GM06990 (cell line): ENCODE measurements at regions not wholly inside any gene's neighbourhood (a gene's known extent, or its start where the extent isn't known, plus 50 kb on each side); places are given as distances from the start of the nearest gene placed in this dataset.

Experiments used
- DNase-seq: peaks from one replicate; pipeline ENCODE4 v3.0.0-alpha.2; 2011; ENCODE audit not compliant: insufficient read length; ENCODE audit errors: extremely low read depth
- H3K27me3 ChIP-seq: replicated peaks from 2 replicates; pipeline ENCODE4 v1.6.0; 2011; ENCODE audit warnings: low read length; ENCODE audit not compliant: control insufficient read depth, insufficient read depth
- H3K36me3 ChIP-seq: 2 replicates; pipeline ENCODE4 v1.5.1; 2011; ENCODE audit warnings: low read length; ENCODE audit not compliant: control insufficient read depth, insufficient read depth
- H3K4me3 ChIP-seq: replicated peaks from 2 replicates; pipeline ENCODE4 v1.5.1; 2011; ENCODE audit warnings: low read depth, mild to moderate bottlenecking, control low read depth, low read length
- TF ChIP-seq, protein P1 (sequence below): IDR thresholded peaks from 2 replicates; pipeline ENCODE4 v1.5.1; 2011; ENCODE audit warnings: low read length, control low read depth, mild to moderate bottlenecking, inconsistent platforms; ENCODE audit not compliant: insufficient read depth, poor library complexity, severe bottlenecking

DNA sequence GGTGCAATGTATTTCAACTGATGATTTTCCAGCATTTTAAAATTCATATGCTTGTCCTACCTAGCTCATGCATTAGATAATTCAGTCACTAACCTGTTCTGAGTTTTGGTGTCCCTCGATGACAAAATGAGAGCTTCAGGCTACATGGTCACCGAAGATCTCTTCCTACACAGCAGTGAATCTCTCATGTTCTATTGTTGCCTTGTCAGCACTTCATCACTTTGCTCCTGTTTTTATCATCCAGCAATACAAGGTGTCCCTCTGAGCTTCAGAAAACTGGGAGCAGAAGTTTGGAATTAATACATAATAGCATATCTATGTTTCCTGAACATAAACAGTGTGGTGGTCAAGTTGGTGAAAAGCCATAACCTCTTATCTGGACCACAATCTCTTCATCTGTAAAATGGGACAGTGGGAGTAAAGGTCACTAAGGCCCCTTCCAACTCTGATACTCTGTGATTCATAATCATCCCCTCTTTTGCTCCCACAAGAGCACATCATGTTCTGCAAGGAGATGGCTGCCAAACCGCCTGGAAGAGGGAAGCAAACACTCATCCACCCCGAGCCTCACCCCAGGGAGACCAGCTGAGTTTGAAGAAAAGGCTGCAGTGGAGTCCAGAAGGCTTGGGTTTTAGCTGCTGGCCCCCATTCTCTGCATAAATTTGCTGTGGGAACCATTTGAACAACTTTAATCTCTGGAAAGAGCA, 137.9 kb upstream of the F3 start:
- no peak for DNase-seq
- Histone ChIP-seq H3K27me3 (no peaks in the 10 kb centered on the region; the same call in 1 of the 2 replicates), H3K36me3 (no peaks in the 10 kb centered on the region), H3K4me3 (no peak overlapping the region)
- TF ChIP-seq, protein P1, sequence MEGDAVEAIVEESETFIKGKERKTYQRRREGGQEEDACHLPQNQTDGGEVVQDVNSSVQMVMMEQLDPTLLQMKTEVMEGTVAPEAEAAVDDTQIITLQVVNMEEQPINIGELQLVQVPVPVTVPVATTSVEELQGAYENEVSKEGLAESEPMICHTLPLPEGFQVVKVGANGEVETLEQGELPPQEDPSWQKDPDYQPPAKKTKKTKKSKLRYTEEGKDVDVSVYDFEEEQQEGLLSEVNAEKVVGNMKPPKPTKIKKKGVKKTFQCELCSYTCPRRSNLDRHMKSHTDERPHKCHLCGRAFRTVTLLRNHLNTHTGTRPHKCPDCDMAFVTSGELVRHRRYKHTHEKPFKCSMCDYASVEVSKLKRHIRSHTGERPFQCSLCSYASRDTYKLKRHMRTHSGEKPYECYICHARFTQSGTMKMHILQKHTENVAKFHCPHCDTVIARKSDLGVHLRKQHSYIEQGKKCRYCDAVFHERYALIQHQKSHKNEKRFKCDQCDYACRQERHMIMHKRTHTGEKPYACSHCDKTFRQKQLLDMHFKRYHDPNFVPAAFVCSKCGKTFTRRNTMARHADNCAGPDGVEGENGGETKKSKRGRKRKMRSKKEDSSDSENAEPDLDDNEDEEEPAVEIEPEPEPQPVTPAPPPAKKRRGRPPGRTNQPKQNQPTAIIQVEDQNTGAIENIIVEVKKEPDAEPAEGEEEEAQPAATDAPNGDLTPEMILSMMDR: no peak

DNA sequence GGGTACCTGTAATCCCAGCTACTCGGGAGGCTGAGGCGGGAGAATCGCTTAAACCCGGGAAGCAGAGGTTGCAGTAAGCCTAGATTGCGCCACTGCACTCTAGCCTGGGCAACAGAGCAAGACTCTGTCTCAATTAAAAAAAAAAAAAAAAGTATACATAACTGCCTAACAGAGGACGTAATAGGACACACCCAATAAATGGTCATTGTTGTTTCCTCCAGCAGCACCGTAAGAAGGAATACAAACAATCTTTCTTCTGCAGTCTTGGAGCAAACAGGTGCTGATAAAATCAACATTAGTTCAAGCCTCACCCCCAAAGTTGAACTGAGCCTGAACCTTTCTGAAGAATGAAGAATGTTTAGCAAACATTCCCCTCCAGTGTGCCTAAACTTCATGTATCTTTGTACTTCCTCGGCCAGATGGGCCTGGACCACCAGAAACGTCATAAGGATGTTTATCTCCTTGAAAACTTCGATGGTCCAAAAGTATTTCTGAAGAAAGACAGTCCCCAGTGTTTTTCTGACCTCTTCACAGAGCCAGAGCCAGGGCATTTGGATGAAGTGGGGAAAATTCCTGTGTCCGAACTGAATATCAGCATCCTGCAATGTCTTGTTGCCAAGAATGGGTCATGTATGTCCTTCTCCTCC, 136.8 kb upstream of the F3 start:
- TF ChIP-seq, protein P1: no peak
- DNase-seq: no peak
- no peaks in the 10 kb centered on the region for H3K36me3 ChIP-seq

DNA sequence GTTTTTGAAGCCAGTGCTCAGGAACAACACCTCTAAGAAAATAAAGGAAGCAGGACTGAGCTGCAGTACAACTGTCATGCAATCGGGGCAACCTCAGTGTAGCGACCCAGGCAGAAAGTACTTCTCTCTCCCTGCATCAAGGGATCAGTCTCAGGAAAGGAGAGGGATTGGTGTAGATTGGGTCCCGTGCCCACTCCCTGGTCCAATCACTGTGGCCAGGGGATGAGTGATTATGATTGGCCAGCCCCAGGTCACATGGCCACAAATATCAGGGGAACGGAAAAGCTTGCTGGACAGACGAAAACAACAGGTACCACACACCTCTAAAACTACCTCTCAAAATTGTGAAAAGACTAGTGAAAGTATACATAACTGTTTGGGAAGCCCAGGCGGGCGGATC, 136.2 kb upstream of the F3 start:
- DNase-seq: no peak
- H3K4me3 ChIP-seq: no peak overlapping the region
- TF ChIP-seq, protein P1: no peak
- no peaks in the 10 kb centered on the region; the same call in 1 of the 2 replicates for H3K27me3 ChIP-seq
- no peaks in the 10 kb centered on the region for H3K36me3 ChIP-seq

More for the DNA sequence above, 136.8 kb upstream of the F3 start:
- no peak overlapping the region for H3K4me3 ChIP-seq
- no peaks in the 10 kb centered on the region; the same call in 1 of the 2 replicates for H3K27me3 ChIP-seq

DNA sequence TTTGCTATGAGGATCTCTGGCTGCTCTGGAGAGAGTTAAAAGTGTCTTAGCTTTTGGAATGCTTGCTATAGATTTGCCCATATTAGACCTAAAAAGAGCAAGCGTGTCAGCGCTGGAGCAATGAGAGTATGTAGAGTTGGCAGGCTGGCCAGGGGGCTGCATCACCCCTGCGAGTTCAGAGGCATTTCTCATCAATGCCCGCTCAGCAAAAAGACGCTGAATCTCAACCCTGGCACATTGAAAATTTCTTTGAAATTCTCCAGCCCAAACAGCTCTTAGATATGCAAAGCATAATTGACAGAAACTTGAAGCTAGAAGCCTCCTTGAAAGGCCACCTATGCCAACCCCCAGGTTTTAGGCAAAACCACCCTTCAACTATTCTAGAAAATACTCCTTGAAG, 135.5 kb upstream of the F3 start:
- TF ChIP-seq, protein P1: no peak
- no peaks in the 10 kb centered on the region; the same call in 1 of the 2 replicates for H3K27me3 ChIP-seq
- no peak for DNase-seq
- no peak overlapping the region for H3K4me3 ChIP-seq
- no peaks in the 10 kb centered on the region for H3K36me3 ChIP-seq

DNA sequence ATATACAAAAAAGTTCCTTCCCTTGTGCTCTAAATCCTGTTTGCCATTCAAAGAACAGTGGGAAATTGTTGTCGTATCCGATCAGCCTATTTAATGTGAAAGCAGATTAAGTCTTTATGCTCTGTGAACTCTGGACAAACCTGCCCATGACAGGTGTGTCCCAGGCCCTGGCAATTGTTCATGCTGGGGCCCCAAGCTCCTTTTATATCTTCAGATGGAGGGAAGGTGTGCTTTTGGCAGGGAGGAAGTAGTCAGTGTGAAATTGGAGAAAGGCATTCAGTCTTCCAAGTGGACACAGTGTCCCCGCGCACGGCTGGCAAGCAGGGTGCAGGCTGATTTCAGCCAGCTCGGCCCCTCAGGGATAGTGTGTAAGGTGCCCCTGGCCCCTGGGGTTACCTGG, 135.1 kb upstream of the F3 start:
- Histone ChIP-seq H3K4me3 (no peak overlapping the region), H3K27me3 (no peaks in the 10 kb centered on the region; the same call in 1 of the 2 replicates), H3K36me3 (no peaks in the 10 kb centered on the region)
- DNase-seq: no peak
- TF ChIP-seq, protein P1: no peak
